GM18520 (cell line): ENCODE measurements at regions not wholly inside any gene's neighbourhood (a gene's known extent, or its start where the extent isn't known, plus 50 kb on each side); places are given as distances from the start of the nearest gene placed in this dataset.
"Not testable (repeated sequence)": the region's sequence is repeated elsewhere in the genome, so short reads cannot be mapped to it uniquely, and the experiment has no call there.

Experiments used
- ATAC-seq: cut with Tn5 transposase; IDR thresholded peaks from one replicate; pipeline ENCODE4 v1.9.1; 2021; ENCODE audit not compliant: unreplicated experiment

DNA sequence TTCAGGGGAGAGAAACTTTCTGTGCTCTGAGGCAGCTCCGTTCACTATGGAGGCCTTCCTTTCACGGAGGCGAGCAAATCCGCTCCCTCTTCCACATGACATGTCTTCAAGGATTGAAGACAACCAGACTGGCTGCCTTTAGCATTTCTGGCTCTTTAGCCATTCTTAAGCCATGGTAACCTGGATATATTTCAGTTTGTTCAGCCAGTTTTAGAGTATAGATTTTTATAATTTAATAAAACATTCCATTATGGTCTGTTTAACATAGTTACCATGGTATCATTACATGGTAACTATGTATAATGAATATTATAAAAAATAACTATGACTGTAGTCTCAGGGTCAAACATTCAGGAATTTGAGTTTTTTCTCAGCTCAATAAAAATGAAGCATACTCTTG is 54.2 kb upstream of the NFIA start:
- ATAC-seq, result no peak

DNA sequence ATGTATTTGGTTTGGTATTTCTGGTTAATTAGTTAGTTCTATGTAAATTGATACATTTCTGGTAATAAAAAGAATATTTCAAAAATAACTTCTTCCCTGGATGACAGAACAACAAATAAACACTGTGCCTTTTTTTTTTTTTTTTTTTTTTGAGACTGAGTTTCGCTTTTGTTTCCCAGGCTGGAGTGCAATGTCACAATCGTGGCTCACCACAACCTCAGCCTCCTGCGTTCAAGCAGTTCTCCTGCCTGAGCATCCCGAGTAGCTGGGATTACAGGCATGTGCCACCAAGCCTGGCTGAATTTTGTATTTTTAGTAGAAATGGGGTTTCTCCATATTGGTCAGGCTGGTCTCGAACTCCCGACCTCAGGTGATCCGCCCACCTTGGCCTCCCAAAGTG is 64.3 kb upstream of the NFIA start:
- not testable (repeated sequence) for ATAC-seq

DNA sequence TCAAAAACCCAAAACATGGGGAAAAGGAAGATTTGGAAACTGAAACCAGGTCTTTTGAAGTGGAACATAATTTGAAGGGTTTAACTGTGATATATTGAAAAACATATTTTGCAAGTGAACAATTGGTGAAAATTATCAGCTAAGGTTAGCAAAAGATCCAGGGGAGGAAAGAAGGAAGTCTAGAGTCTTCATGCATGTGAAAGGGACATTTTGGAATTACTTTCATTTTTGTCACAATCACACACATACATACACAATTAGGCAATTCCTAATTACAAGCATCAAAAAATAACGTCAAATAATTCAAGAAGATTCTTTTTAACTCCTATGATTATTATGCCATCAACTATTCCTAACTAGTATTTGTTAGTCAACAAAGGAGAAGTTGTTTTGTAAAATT is 64.7 kb upstream of the NFIA start:
- ATAC-seq, result no peak

DNA sequence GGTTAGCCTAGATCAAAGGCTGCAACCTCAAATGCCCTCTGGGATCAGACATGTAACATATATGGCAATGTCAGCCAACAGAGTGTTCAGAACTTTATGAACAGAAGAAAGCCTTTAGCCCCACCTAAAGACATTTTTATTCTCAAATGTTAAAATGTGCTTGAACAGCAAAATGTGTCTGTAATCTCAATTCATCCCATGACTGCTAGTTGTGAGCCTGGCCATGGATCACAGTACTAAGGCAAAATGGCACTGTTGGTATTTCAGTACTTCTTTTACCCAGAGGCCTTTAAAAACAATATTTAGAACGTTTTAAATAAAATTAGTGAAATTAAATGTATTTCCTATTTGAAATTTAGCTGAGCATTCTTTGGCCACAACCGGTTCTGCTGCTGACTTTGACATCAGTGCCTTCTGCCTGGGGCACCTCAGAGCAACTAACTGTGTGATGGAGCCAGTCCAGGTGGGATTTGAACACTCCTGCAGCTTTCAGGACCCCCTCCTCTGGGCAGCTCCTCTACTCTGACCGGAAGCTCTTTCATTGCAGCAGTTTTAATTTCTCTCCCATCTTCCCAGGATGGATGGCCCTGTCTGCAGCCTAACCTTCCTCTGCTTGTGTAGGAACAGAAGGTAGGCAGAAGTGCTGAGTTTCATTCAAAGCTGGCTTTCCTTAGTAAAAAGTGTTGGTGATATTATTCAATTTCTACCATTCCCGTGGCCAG is 68.3 kb upstream of the NFIA start:
- no peak for ATAC-seq

DNA sequence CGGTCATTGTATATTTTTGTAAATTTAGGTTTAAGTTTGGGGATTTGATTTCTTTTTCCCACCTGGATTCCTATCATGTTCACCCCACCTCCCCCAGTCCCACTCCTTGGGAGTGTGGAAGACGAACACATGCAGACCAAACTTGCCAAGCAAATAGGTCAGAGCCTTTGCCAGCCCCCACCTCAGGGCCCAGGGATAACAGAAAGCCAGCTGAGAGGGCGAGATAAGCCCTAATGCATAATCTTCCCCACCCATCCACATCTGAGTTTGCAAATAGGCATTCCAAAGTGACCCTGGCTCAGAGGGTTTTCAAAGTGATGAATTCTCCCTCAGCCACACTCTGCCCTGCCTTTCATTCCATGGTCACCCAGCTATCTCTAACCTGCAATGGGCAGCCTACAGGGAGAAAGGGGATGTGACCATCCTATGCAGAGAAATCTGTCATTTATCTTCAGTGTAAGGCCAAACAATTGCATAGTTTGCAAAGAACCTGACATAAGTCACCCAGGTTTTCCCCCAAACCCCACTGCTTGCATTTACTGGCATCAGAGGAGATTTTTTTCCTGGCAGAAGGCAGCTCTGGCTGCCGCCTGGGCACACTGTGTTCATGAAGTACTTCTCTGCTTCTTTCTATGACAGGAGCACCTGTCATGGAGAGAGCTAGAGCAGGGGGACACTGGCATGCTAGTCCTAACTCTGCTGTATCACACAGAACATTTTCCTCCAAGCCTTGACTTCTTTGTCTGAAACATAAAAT is 69.0 kb upstream of the NFIA start:
- ATAC-seq, result no peak

DNA sequence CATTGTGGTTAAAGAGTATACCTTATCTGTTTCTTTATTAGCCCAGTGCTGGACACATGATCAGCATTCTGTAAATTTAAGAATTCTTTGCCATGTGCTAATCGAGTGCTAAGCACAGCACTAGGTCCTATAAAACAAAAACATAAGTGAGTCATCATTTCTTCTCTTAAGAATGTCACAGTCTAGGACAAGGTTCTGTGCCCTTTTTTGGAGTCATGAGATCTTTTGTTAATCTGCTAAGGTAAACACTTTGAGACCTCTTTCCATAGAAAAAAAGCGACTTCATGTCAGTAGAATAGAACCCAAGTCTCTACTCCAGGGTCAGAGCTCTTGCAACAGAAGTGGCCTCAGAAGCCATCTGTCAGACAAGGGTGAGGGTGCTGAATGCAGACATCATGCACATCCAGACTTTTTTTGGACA is 70.0 kb upstream of the NFIA start:
- ATAC-seq, result no peak

DNA sequence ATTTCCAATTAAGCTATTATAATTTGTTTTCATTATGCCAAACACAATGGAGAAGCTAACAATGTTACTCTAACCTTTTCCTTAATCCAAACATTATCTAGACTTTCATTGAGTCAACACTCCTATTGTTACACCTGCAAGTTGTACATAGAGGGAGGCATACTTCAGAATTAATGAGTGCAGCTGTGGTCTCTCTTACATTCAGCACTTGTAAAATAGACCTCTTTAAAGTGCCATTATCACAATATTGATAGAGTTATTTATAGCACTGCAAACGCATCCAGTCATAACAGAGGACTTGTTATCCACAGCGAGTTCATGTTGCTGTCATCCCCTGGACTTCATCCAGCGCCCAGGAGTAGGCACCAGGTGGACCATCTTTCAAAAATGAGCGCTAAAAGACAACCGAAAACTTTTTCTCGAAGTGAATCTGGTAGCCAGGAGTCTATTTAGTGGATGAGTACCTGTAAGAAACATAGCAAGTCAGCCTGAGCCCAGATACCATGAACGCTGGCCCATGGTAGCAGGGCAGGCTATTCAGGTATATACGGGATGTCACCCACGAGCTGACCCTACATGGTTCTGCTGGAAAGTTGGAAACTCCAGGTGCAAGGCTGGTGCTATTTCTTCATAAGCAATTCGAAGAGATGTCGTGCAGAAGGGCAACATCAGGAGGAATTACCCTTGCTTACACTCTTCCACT is 70.6 kb upstream of the NFIA start:
- ATAC-seq, result no peak

DNA sequence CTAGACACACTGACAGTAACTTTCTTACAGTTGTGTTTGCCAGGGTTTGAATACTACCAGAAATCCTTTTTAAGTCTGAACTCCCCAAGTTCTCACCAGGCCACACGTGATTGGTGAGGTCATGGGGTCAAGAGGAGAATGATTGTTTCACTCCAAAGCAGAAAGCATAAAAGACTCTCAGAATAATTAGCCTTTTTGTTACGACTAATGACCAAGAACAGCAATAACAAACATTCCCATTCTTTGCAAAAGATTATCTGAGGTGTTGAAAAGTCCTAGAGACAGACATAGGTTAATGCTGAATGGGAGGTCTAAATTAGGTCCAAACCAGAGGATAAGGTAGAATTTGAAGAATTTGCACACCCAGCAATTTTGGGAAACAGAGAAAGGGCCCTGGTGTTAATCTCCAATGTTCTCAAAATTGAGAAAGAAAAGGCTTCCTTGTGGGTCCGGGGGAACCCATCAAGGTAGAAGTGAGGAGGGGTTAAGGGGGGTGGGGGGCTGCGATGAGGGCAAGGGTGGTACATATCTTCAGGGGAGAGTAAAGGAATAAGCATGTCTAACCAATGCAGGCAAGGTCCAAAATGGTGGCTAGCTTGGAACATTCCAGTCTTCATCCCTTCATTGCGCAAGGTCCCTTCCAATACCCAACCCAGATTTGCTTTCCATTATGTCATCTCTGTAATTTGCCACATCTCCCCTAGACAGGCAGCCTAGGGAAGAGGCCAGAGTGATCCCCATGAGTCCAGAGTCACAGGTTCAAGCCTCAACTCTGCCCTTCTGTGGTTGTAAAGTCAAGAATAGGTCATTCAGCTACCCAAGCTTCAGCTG is 74.6 kb upstream of the NFIA start:
- ATAC-seq, result no peak

DNA sequence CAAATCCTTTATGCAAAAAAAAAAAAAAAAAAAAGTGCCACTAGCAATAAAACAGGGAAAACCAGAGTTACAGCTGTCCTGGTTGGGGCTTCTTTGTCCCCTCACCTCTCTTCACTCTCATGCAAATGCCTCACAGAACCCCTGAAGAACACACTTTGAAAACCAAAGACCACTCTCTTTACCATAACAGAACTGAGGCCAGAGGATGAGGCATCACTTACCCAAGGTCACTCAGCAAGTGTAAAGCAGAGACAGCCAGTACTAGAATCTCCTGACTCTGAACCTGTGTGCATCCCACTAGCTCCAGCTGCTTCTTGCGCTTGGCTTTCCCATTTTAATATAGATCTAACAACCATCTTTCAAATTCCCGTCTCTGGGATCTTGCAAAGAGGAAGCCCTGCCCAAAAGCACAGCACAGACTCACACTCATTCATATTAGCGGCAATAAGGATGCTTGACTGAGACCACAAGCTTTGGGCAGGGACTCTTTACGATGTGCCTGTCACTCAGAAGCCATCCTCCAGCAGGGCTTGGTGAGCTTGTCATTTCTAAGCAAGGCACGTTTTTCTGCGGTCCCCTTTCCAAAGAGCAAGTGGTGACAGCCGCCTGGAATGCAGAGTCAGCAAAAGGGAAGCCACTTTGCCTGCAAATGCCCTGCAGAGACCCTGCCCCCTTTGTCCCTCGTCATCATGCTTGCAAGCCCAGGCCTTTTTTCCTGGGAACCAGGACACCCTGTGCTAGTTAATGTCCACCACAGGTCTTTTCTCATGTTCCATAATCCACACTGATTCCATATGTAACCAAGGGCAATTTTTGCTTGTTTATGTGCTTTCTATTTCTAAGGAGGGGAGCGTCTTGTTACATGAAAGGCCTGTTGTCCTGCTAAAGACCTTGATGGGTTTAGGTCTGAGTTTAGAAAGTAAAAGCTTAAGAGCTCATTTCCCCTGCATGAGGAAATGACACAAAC is 76.5 kb upstream of the NFIA start:
- no peak for ATAC-seq

DNA sequence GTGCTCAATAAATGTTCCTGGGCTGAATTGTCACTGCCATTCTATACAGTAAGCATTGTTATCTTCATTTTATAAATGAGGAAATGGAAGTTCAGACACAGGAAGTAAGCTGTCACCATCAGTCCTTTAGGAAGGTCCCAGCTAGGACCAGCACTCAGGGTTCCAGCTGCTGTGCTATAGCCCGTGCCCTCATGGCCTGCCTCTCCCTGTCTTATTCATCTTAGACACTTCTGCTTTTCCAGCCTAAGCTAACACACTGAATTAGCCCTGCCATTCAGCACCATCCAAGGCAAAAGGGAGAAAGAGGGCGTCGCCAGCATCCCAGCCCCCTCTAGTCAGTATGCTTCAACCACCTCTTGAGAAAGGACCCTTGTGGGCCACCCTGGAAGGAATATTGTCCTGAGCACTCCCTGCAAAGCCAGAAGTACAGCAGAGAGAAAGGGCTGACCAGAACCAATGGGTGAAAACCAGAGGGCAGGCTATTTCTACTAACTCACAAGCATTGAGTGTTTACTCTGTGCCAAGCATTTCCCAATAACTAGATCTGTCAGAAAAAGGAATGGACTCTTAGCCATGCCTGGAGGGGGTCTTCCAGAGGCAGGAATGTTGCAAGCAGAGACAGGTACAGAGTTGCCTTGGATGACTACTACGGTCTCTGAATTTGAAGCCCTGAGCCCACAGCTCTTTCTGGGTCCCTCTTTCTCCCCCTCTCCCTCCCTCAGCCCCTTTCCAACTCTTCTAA is 77.9 kb upstream of the NFIA start:
- ATAC-seq, result no peak

DNA sequence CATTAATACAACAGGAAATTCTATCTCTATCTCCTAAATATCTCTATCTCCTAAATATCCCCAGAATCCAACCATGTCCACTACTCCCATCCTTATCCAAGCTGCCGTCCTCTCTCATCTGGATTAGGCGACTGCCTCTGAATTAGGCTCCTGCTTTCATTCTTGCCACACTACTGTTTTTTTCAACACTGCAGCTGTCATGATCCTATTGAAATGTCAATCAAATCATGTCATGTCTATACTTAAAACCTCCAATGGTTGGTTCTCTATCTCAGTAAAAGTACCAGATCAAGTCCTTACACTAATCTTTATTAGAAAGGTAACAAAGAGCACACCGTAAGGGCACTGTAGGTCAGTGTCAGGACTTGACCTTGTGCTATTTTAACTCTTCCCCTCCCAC is 82.0 kb upstream of the NFIA start:
- ATAC-seq, result no peak

DNA sequence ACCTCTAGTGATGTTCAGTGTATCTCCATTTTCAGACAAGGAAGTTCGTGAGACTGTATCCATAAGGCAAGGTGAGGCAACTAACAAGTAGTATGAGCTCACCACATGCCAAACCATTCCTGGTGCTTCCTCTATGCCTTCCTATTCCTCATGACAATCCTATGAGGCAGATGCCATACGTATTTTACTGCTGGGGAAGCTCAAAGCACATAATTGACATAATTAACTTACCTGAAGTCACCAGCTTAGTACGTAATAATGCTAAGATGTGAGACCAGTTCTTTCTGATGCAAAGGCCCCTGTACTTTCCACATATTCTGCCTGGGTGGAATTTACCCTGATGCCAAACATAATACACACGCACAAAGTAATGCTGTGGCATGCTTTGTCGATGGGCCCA is 83.6 kb upstream of the NFIA start:
- ATAC-seq, result no peak

DNA sequence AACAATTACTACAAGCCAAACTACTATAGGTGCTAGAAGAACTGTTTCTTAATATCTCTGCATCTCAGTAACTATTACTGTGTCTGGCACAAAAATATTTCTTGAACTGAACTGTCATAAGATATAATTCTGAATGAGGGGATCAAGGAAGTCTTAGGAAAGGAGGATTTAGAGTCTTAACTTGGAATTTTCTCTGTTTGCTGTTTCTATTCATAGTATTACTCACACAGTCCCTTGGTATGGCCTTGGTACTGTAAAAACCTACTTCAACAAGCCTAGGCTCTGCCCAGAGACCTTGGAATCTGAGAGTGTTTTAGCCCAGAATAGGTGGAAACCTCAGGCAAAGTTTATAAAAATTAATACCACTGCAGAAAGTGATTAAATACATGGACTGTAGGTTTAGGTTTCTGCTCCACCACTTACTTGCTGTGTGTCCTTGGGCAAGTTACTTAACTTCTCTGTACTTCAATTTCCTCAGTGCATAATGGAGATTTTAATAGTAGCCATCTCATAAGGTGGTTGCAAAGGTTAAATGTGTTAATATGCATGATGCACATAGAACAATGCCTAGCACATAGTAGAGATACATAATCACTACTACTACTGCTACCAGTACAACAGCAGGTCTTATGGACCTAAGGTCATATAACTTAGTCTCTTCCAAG is 87.4 kb upstream of the NFIA start:
- no peak for ATAC-seq

DNA sequence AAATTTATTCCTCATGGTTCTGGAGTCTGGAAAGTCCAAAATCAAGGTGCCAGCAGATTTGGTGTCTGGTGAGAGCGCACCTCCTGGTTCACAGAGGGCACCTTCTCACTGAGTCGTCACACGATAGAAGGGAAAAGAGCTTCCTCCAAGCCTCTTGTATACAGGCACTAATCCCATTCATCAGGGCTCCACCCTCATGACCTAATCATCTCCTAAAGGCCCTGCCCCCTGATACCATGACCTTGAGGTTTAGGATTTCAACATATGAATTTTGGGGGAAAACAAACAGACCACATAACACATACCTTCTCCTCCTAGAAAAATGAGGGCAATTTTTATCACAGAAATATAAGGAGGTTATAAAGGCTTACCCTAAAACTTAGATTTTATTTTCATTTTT is 88.0 kb upstream of the NFIA start:
- no peak for ATAC-seq

DNA sequence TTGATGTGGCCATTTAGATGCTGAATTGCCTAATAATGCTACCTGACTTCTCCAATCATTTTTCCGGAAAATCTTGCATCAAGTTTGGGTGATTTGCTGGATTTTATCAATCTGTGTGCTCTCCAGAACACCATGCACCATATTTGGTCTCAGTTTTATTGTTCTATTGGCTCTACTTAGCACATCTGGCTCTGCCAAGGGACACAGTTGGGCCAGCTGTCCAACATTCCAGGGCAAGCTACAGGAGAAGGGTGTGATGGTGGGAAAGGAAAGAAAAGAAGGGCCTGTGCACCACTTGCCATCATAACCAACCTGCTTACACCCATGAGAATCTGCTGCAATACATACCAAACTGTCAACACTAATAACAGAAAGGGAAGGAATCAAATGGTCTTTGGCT is 90.2 kb upstream of the NFIA start:
- ATAC-seq, result no peak

DNA sequence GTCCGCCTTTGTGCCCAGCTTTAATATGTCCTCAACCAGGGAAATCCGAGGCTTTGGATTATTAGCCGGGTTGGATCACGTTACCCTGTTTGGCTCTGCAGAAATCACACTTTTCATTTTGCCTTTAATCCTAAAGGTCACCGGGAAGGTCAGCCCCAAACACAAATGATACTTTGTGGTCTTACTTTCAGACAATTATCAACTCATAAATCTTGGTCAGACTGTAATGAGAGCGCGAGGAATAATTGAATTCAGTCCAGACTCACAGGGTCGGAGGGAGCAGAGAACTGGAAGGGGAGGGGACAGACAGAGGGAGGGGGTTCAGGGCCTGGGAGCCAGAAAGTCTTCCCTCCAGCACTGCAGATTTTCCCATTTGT is 91.7 kb upstream of the NFIA start:
- ATAC-seq, result no peak

DNA sequence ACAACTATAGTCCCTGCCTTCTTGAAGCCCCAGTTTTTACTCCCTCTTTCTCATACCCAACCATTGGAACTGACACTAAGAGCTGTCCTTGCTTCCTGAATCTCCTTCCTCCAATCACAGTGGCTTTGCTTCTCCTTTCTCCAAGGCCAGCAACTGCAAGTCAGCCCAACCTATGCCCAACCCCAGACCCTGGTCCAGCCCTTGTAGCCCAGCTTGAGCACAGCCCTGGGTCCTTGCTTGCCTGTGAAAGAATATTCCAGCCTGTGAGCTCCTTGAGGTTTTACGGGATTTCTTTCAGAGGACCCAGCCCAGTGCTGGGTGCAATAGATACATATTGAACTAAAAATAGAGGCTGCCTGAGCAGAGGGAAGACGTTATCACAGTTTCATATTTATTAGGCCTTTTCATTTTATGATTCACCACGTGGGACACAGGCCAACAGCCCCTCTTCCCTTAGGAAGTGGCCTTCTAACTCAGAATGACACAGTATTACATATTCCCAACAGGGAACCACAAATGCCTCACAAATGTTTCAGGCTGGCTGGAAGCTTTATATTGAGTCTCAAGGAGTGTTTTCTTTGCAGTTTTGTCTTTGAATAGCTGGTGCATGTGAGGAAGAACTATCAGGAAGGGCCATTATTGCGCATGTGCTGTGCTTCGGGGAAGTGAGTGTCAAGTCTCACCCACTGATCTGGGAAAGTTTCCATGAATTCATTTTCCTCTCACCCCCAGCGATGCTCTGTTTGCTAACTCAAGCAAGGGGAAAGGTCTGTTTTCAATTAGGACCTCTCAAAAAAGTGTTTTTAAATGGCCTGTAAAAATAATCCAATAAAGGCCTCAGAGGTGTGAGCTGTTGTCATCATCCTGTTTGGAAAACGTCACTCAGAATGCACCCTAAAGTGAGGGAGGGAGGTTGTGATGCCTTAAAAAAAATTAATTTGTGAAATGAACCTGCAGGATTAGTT is 92.3 kb upstream of the NFIA start:
- ATAC-seq, result no peak

DNA sequence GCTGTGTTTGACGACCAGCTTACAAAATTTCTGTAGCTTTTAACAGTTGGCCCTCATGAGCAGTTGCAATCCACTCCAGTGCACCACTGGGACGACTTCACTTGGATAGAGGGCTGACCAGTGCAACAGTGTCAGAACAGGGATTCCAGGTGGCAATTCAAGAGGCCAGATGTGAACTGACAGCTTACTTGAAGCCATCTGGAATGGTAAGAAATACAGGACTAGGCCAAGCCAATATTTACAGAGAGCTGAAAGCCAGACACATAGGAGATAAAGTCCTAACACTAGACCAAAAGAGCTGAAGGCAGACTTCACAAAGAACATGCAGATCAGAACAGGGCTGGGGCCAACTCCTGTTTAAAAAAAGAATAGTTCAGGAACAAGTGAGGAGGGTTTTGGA is 93.5 kb upstream of the NFIA start:
- no peak for ATAC-seq
